Adipocyte (in vitro differentiated cells): ENCODE measurements at regions not wholly inside any gene's neighbourhood (a gene's known extent, or its start where the extent isn't known, plus 50 kb on each side); places are given as distances from the start of the nearest gene placed in this dataset.

Source experiments
- DNase-seq: peaks from one replicate; pipeline ENCODE4 v3.0.0-alpha.2; 2015; ENCODE audit warnings: low read depth
- H3K27me3 ChIP-seq: replicated peaks from 2 replicates; pipeline ENCODE4 v1.7.0; 2013; ENCODE audit warnings: mild to moderate bottlenecking, low read length, moderate library complexity; ENCODE audit not compliant: control insufficient read depth, insufficient read depth
- H3K36me3 ChIP-seq: 2 replicates; pipeline ENCODE4 v1.7.0; 2013; ENCODE audit warnings: low read length, mild to moderate bottlenecking, moderate library complexity; ENCODE audit not compliant: control insufficient read depth, insufficient read depth, severe bottlenecking
- H3K4me1 ChIP-seq: 2 replicates; pipeline ENCODE4 v1.7.0; 2013; ENCODE audit warnings: mild to moderate bottlenecking, low read length, moderate library complexity; ENCODE audit not compliant: control insufficient read depth, insufficient read depth
- H3K4me3 ChIP-seq: 2 replicates; pipeline ENCODE4 v1.7.0; 2013; ENCODE audit warnings: mild to moderate bottlenecking, low read length, moderate library complexity
- H3K9ac ChIP-seq: 2 replicates; pipeline ENCODE4 v1.7.0; 2013; ENCODE audit warnings: mild to moderate bottlenecking, low read length, moderate library complexity
- H3K9me3 ChIP-seq: 2 replicates; pipeline ENCODE4 v1.7.0; 2013; ENCODE audit warnings: mild to moderate bottlenecking, low read length, moderate library complexity; ENCODE audit not compliant: control insufficient read depth

- H3K27me3 ChIP-seq, result peaks cover 22% of the 10 kb centered on the region
- H3K4me3 ChIP-seq, result no peak overlapping the region
- no peaks in the 10 kb centered on the region for H3K4me1 ChIP-seq
- no peaks in the 10 kb centered on the region for H3K36me3 ChIP-seq
- no peak overlapping the region for H3K9ac ChIP-seq
- DNase-seq, result no peak
- peaks cover 12% of the 10 kb centered on the region for H3K9me3 ChIP-seq
These were observed 126.2 kb upstream of the WSCD1 start for GRCh38 chr17:5943982-5944381.

DNA sequence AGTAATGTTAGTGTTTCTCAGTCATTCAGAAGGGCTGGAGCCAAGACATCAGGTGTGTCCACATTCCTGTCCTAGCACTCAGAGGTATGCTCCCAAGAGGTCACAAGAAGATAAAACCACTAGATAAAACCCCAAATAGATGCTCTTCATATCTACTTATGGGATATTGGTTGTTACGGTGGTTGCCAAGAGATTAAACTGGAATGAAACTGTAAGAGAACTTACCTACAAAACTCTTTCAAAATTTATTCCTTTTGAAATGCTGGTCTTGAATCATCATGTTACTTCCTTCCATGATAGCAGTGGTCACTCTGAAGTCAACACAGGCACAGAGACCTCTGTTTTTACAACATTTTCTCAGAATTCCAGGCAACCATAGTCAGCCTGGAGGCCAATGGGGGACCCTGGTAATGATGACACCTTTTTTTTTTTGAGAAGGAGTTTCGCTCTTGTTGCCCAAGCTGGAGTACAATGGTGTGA, 122.4 kb upstream of the WSCD1 start:
- H3K9ac ChIP-seq, result no peak overlapping the region
- H3K36me3 ChIP-seq, result no peaks in the 10 kb centered on the region
- peaks cover 12% of the 10 kb centered on the region for H3K9me3 ChIP-seq
- H3K27me3 ChIP-seq, result peaks cover 21% of the 10 kb centered on the region
- no peak for DNase-seq
- no peaks in the 10 kb centered on the region for H3K4me1 ChIP-seq
- no peak overlapping the region for H3K4me3 ChIP-seq

GRCh38 chr17:5948811-5949210, 121.4 kb upstream of the WSCD1 start:
- no peak overlapping the region for H3K4me3 ChIP-seq
- peaks cover 15% of the 10 kb centered on the region for H3K27me3 ChIP-seq
- no peaks in the 10 kb centered on the region for H3K4me1 ChIP-seq

DNA sequence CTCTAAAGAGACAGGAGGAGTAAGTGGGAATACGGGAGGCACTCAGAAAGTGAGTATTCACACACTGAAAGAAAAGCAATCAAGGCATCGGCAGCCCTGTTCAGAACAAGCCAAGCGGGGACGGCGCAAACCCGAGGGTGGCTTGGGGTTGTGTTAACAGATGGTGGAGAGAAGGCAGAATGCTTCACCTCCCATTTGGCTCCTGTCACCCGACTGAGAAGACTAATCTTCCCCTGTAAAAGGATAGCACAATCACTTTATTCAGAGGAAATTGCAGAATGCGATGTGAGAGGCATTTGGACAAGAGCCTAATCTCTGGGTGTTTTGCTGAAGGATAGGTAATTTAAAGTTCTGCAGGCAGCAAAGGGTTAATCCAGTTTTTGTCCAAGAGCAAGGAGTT, 119.3 kb upstream of the WSCD1 start:
- Histone ChIP-seq H3K4me1 (no peaks in the 10 kb centered on the region), H3K4me3 (no peak overlapping the region), H3K27me3 (peaks cover 15% of the 10 kb centered on the region), H3K9me3 (peaks cover 19% of the 10 kb centered on the region), H3K9ac (no peak overlapping the region), H3K36me3 (no peaks in the 10 kb centered on the region)
- no peak for DNase-seq

More at GRCh38 chr17:5948811-5949210, 121.4 kb upstream of the WSCD1 start:
- DNase-seq, result no peak
- Histone ChIP-seq H3K9ac (no peak overlapping the region), H3K9me3 (peaks cover 12% of the 10 kb centered on the region), H3K36me3 (no peaks in the 10 kb centered on the region)

DNA sequence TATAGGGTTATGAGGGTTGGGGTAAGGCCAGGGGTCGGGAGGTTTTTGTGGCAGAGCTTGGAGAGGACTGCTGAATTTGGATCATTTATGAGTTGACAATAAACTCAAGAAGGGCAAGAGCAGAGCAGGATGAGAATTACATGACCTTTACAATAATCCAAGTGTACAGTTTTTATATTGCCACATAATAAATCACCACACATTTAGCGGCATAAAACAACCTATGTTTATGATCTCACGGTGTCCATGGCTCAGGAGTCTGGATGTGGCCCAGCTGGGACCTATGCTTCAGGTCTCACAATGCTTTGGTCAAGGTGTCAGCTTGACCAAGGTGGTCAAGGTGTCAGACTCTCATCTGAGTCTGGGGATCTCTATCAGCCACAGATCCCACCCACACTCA, 118.3 kb upstream of the WSCD1 start:
- H3K36me3 ChIP-seq, result no peaks in the 10 kb centered on the region
- peaks cover 15% of the 10 kb centered on the region for H3K27me3 ChIP-seq
- no peak for DNase-seq
- H3K4me1 ChIP-seq, result no peaks in the 10 kb centered on the region
- H3K9ac ChIP-seq, result no peak overlapping the region
- no peak overlapping the region for H3K4me3 ChIP-seq
- H3K9me3 ChIP-seq, result peaks cover 24% of the 10 kb centered on the region

DNA sequence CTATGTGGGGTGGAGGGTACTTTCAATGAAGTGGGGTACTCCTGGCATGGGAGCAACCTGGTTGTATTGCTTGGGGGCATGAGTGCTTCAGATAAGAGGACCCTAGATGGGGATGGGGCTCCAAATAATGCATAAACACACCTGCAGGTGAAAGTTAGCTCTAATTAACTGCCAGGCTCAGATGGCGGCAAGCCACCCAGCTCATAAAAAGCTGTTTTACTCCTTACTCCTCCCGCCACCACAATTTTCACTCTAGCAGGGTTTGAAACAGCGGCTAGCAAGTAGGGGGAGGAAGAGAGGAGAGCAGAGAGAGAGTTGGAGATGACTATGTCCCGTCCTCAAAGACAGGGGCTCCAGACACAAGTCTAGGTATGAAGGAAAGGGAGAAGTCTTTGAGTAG, 117.7 kb upstream of the WSCD1 start:
- Histone ChIP-seq H3K4me3 (no peak overlapping the region), H3K36me3 (no peaks in the 10 kb centered on the region), H3K9me3 (peaks cover 24% of the 10 kb centered on the region), H3K9ac (no peak overlapping the region), H3K27me3 (peaks cover 11% of the 10 kb centered on the region), H3K4me1 (no peaks in the 10 kb centered on the region)
- no peak for DNase-seq

DNA sequence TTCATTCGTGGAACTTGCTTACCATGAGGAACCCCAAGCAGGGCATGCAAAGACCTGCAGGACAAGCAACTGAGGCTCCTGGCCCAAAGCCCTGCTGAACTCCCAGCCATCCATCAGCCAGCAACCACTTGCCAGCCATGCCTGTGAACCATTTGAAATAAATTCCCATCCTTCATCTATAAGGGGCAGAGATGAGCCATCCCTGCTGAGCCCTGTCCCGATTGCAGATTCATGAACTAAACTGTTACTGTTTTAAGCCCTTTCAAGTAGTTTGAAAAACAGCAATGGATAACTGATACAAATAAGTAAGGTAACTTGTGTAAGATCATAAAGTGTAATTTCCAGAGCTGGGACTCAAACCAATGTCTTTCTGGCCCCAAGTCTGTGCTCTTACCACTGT, 114.4 kb upstream of the WSCD1 start:
- Histone ChIP-seq H3K4me3 (no peak overlapping the region), H3K36me3 (no peaks in the 10 kb centered on the region), H3K9ac (no peak overlapping the region), H3K9me3 (peaks cover 17% of the 10 kb centered on the region), H3K27me3 (no peaks in the 10 kb centered on the region), H3K4me1 (no peaks in the 10 kb centered on the region)
- DNase-seq, result no peak

DNA sequence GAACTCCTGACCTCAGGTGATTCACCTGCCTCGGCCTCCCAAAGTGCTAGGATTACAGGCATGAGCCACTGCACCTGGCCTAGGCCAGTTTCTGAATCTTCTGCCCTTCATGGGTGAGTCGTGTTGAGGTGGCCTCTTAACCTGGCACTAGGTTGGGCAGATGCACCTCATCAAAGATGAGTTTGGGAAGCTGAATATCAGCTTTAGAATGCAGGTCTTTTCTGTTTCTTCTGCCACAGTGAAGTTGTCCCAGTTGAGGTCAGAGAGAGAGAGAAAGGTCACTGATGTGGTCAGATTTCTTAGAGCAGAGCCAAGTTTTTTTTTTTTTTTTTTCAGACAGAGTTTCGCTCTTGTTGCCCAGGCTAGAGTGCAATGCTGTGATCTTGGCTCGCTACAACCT, 111.3 kb upstream of the WSCD1 start:
- Histone ChIP-seq H3K4me3 (no peak overlapping the region), H3K4me1 (no peaks in the 10 kb centered on the region), H3K36me3 (no peaks in the 10 kb centered on the region), H3K9me3 (peaks cover 17% of the 10 kb centered on the region), H3K9ac (no peak overlapping the region), H3K27me3 (no peaks in the 10 kb centered on the region)
- no peak for DNase-seq

DNA sequence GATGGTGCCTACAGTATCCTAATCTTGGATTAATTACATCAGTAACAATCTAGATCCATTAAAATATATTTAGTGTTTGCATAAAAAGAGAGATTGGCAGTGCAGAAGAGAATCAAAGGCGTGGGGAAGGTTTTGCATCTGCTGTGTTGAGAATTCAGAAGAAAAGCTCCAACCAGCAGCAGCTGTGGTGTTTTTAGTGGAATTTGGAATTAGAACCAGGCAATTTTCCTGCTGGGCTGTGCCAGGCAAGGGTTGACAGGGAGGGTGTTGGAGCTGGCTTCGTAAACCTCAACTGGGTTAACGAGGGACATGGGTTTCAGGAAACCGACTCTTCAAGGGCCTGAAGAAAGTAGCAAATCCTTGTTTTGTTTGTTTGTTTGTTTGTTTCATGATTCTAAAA, 107.8 kb upstream of the WSCD1 start:
- DNase-seq, result no peak
- Histone ChIP-seq H3K36me3 (no peaks in the 10 kb centered on the region), H3K4me3 (no peak overlapping the region), H3K9me3 (no peaks in the 10 kb centered on the region), H3K27me3 (no peaks in the 10 kb centered on the region), H3K4me1 (no peaks in the 10 kb centered on the region), H3K9ac (no peak overlapping the region)

DNA sequence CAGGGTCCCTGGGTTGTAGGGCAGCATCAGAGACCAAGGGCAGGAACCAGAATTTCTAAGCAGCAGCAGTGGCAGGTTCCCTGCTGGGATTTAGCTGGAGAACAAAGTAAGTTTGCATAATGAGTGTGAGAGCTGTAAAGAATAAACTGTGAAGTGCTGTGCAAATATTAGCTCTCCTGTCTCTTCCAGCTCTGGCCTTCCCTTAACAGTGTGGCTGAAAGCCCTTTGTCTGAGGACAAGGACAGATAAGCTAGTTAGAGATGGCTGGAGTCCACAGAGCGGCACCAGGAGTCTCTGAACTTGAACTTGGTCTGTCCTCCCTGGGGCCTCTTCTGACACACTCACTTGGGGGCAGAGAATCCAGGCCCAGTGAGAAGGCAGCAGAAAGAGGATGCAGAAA, 98.2 kb upstream of the WSCD1 start:
- Histone ChIP-seq H3K9ac (no peak overlapping the region), H3K4me1 (no peaks in the 10 kb centered on the region), H3K27me3 (no peaks in the 10 kb centered on the region), H3K9me3 (peaks cover 15% of the 10 kb centered on the region), H3K36me3 (no peaks in the 10 kb centered on the region), H3K4me3 (no peak overlapping the region)
- DNase-seq, result no peak

DNA sequence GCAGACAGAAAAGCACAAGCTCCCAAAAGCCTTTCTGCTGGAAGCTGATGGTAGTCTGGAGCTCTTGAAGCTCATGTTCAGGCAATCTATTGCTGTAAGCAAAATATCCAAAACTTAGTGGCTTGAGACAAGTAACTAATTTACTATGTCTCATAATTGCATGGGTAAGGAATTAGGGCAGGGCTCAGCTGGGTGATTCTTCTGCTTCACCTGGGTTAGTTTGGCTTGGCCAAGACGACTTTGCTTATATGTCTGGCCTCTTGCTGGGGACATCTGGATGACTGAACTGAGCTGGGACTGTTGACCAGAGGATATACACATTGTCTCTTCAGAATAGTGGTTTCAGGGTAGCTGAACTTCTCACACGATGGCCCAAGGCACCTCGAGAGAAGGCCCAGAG, 96.8 kb upstream of the WSCD1 start:
- H3K4me1 ChIP-seq, result no peaks in the 10 kb centered on the region
- H3K4me3 ChIP-seq, result no peak overlapping the region
- DNase-seq, result no peak
- peaks cover 15% of the 10 kb centered on the region for H3K9me3 ChIP-seq
- no peaks in the 10 kb centered on the region for H3K36me3 ChIP-seq
- no peaks in the 10 kb centered on the region for H3K27me3 ChIP-seq
- no peak overlapping the region for H3K9ac ChIP-seq

DNA sequence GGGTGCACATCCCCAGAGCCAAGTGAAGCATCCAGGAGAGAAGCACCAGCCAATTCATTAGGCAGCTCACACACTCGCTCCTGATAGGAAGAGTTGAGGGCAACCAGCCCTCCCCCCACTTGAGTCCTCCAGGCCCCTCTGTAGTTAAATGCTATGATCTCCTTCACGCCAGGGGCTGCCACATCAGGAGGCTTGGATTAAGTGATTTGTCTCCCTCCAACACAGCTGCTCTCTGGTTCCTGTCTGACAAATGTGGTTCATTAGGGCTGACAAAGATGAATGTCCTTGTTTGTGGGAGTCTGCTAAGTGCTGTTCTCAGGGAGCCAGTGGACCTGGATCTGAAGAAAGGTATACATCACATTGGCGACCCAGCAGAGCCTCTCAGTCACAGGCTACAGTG, 94.5 kb upstream of the WSCD1 start:
- DNase-seq, result no peak
- H3K4me3 ChIP-seq, result no peak overlapping the region
- H3K9ac ChIP-seq, result no peak overlapping the region
- no peaks in the 10 kb centered on the region for H3K36me3 ChIP-seq
- peaks cover 15% of the 10 kb centered on the region for H3K9me3 ChIP-seq
- H3K27me3 ChIP-seq, result no peaks in the 10 kb centered on the region
- H3K4me1 ChIP-seq, result no peaks in the 10 kb centered on the region
